Fibroblast of mammary gland (primary cell): ENCODE measurements at regions not wholly inside any gene's neighbourhood (a gene's known extent, or its start where the extent isn't known, plus 50 kb on each side); places are given as distances from the start of the nearest gene placed in this dataset.

Source experiments
- DNase-seq: peaks from one replicate; pipeline ENCODE4 v3.0.0-alpha.2; 2010; ENCODE audit warnings: low read depth
- H3K4me3 ChIP-seq: 2 replicates; pipeline ENCODE4 v1.5.1; 2011; ENCODE audit warnings: low read depth, mild to moderate bottlenecking, low read length, moderate library complexity; ENCODE audit not compliant: control insufficient read depth
- CTCF ChIP-seq: conservative IDR thresholded peaks from 2 replicates; pipeline ENCODE4 v1.5.1; 2011; ENCODE audit warnings: low read depth, low read length, inconsistent platforms; ENCODE audit not compliant: control insufficient read depth, insufficient read depth

GRCh38 chr9:740221-740620 lies 101.3 kb upstream of the DMRT1 start:
- no peak overlapping the region for H3K4me3 ChIP-seq
- TF ChIP-seq CTCF, result no peak
- no peak for DNase-seq

GRCh38 chr9:742104-742503 lies 99.4 kb upstream of the DMRT1 start:
- TF ChIP-seq CTCF, result no peak
- no peak for DNase-seq
- H3K4me3 ChIP-seq, result no peak overlapping the region

- no peak for DNase-seq
- H3K4me3 ChIP-seq, result no peak overlapping the region
- TF ChIP-seq CTCF, result no peak
Observed at GRCh38 chr9:742914-743589, 98.4 kb upstream of the DMRT1 start.

DNA sequence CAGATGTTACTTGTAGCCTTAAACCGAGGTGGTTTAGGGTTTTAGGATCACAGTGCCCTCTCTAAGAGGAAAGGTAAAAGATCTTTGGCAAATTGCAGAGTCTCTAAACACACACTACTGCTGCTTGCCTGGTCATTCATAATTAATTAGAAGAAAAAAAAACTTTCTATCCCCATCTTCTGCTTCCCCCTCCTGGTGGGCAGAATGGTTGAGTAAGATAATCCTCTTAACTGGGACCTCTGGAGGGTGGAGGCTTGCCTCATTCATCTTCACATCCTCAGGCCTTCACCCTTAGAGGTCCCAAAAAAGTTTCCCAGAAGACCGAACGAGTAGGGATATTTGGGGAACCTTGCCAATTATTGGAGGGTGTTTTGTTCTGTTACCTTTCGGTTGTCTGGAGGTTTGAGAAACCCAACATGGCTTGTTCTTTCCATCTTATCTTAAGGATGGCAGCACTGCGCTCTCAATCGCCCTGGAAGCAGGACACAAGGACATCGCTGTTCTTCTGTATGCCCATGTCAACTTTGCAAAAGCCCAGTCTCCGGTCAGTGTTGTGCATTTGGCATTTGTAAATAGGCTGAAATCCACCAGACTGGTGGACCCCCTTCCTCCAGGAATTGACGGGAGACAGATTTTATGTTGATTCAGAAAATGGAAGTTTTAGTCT lies 97.3 kb upstream of the DMRT1 start:
- TF ChIP-seq CTCF, result no peak
- no peak for DNase-seq
- no peak overlapping the region for H3K4me3 ChIP-seq

DNA sequence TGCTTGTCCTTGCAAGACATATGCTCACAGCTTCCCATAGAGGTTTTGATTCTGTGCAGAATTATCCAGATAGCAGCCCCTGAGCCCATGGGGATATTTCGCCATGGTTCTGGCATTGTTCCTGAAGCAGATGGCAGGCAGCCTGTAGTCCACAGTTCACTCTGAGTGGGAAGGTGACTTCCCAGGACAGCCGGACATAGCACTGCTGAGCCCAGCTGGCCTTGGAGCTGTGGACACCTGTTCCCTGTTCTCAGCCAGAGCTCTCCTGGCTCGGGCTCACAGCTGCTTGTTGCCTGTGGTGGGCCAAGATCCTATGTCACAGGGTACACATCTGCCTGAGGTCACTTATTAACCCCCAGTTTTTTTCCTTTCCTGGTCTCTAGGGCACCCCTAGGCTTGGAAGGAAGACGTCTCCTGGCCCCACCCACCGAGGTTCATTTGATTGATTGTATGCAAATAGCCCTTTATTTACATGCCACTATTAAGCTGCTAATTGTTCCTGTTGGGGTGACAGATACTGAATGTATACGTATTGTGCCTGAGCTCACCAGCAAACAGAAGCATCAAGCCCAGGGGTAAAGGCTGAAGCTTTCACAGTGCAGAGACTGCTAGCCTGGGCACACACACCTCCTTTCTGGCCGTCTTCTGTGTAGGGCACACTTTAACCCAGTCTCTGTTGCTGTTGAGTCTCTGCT lies 96.6 kb upstream of the DMRT1 start:
- DNase-seq, result no peak
- no peak overlapping the region for H3K4me3 ChIP-seq

More for the DNA sequence above, 96.6 kb upstream of the DMRT1 start:
- TF ChIP-seq CTCF, result no peak
